ENCODE measurements at regions not wholly inside any gene's neighbourhood (a gene's known extent, or its start where the extent isn't known, plus 50 kb on each side); places are given as distances from the start of the nearest gene placed in this dataset.

- Mint-ChIP-seq H3K27me3 (peaks cover 12% of the 10 kb centered on the region), H3K4me1 (no peaks in the 10 kb centered on the region)
- no peak for ATAC-seq (ENCODE audit: low read depth)
These were observed 99.9 kb downstream of the GLUL start for GRCh38 chr1:182291584-182292192.

More at GRCh38 chr1:182291584-182292192, 99.9 kb downstream of the GLUL start:
- H3K4me2 ChIP-seq (replicated peaks; ENCODE audit: low read depth, low read length, poor library complexity, severe bottlenecking), result no peak overlapping the region
- 68% methylated on average over 2 of the region's 3 CpGs for WGBS (ENCODE audit: insufficient coverage)
- no peaks in the 10 kb centered on the region for H3K9me3 Mint-ChIP-seq (ENCODE audit: insufficient read depth)
- no peak for DNase-seq
- H3K36me3 ChIP-seq (replicated peaks in 1 of 2; ENCODE audit: control extremely low read depth in 1 of 2, control insufficient read depth in 1 of 2, extremely low read depth in 1 of 2, insufficient read depth in 2 of 2, low read length in 1 of 2), result no peaks in the 10 kb centered on the region
- no peaks in the 10 kb centered on the region for H4K20me1 ChIP-seq (ENCODE audit: control insufficient read depth, insufficient read depth, low read length, poor library complexity, severe bottlenecking)
- H3K79me2 ChIP-seq (ENCODE audit: control insufficient read depth, insufficient read depth, low read length), result no peaks in the 10 kb centered on the region
- no peak overlapping the region for H3K27ac Mint-ChIP-seq
- no peaks in the 10 kb centered on the region for H3K27me3 ChIP-seq (replicated peaks in 1 of 4; ENCODE audit: control extremely low read depth in 1 of 4, control insufficient read depth in 3 of 4, insufficient read depth in 4 of 4, low read length in 3 of 4)
- intact Hi-C loops (cut with micrococcal nuclease), result no loop called here
- no peak overlapping the region for H3K4me3 ChIP-seq (ENCODE audit: control extremely low read depth in 1 of 5, extremely low read depth in 1 of 5, insufficient read depth in 1 of 5, low read depth in 2 of 5, low read length in 4 of 5)
- H2AFZ ChIP-seq (ENCODE audit: insufficient read depth, low read depth, low read length, poor library complexity, severe bottlenecking), result no peak overlapping the region
- CTCF ChIA-PET, result no interaction called here
- no peaks in the 10 kb centered on the region for H3K4me1 ChIP-seq (ENCODE audit: control insufficient read depth in 2 of 2, insufficient read depth in 2 of 2, low read length in 2 of 2)
- POLR2A ChIA-PET, result no interaction called here
- no peak overlapping the region for H3K4me3 Mint-ChIP-seq
- H3K27ac ChIP-seq (ENCODE audit: low read length in 2 of 2), result no peak overlapping the region
- no peak for TF ChIP-seq CTCF (IDR thresholded peaks at IDR 0.05)
- no peak for TF ChIP-seq EZH2 (IDR thresholded peaks at IDR 0.05; ENCODE audit: borderline replicate concordance, insufficient read depth, low read depth, low read length, poor library complexity, severe bottlenecking)
- H3K9ac ChIP-seq (ENCODE audit: low read length), result no peak overlapping the region
- no peaks in the 10 kb centered on the region for H3K9me3 ChIP-seq (ENCODE audit: control extremely low read depth in 1 of 3, control insufficient read depth in 2 of 3, insufficient read depth in 1 of 3, low read length in 2 of 3)

Data from B cell (primary cell).